Prostate gland (tissue), 2 donors: ENCODE measurements at regions not wholly inside any gene's neighbourhood (a gene's known extent, or its start where the extent isn't known, plus 50 kb on each side); places are given as distances from the start of the nearest gene placed in this dataset.

Experiments
- CTCF ChIP-seq, 4 experiments: fragments of 200-600 bp in 2 of 4; fragments of 450-650 bp in 2 of 4; sonication (generic) in 2 of 4; IDR thresholded peaks; 1 replicate in 3 of 4; 2 replicates in 1 of 4; pipeline ENCODE4 v1.5.1; 2016 to 2019; ENCODE audit warnings: antibody characterized with exemption in 4 of 4, mild to moderate bottlenecking in 2 of 4, moderate library complexity in 2 of 4
- POLR2A ChIP-seq: fragments of 450-650 bp; IDR thresholded peaks from one replicate; pipeline ENCODE4 v1.6.1; 2016; ENCODE audit warnings: antibody characterized with exemption, mild to moderate bottlenecking

DNA sequence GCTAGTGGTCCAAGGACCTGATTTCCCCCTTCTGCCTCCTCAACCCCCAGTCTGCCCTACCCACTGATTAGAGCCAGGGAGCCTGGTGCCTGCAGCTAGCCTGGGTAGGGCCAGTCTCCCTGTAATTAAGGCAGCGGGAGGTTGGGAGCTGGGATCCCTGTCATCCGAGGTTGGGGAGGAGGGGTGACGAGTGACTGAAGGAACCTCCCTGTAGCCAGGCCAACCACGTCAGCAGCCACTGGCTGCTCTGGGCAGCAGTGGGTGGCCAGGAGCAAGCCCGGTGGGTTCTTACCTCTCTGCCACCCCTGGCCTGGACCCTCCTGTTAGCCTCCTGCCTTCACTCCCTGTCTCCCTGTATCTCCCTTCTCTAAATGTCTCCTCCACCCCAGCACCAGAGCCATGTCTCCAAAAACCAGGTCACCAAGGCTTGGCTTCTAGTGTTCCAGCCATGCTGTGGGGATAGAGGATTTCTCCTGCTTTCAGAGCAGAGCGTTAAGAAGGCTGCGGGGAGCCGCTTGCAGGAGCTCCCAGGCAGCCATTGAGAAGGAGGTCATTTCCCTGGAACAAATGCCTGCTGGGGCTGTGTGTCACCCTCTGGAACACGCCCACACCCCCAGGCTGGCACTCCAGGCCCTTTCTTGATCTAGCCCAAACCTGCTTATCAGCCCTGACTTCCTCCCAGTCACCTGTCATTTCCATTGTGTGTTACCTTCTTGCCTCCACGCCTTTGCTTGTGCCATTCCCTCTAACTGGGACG lies 65.0 kb upstream of the GGTA1 start:
- no peak for TF ChIP-seq CTCF (IDR thresholded peaks at IDR 0.05)
- no peak for TF ChIP-seq POLR2A
